ENCODE measurements at regions not wholly inside any gene's neighbourhood (a gene's known extent, or its start where the extent isn't known, plus 50 kb on each side); places are given as distances from the start of the nearest gene placed in this dataset.
A peak's percentile ranks its signal among the peaks of the same experiment; 100 is the strongest.
"Not testable (repeated sequence)": the region's sequence is repeated elsewhere in the genome, so short reads cannot be mapped to it uniquely, and the experiment has no call there.

GRCh38 chr5:147073098-147073497, 161.7 kb upstream of the STK32A start:
- intact Hi-C loops (cut with DNase I), result no loop called here
- DNase-seq, result no peak

DNA sequence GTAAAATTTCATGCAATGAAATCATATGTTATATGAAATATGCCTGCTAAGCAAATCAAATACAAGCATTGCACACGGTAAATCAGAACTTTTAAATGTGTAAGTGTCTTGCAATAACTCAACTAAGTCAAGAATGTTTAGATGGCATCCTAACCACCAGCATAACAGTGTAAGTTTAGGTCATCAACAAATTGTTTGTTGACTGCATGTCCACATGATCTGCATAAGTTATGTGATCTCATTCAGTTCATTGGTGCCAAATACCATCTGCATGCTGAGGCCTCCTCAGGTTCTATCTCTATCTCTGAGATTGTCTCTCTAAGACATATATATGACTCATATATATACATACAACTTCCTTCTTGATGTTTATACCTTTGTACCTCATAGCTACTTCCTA, 159.6 kb upstream of the STK32A start:
- intact Hi-C loops (cut with DNase I), result no loop called here
- no peak for DNase-seq

GRCh38 chr5:147080391-147080790, 154.4 kb upstream of the STK32A start:
- intact Hi-C loops (cut with DNase I), result no loop called here

GRCh38 chr5:147081311-147081764, 153.5 kb upstream of the STK32A start:
- intact Hi-C loops (cut with DNase I), result no loop called here
- DNase-seq, result peak; percentile 52 to 95 (median 73)

More at GRCh38 chr5:147080391-147080790, 154.4 kb upstream of the STK32A start:
- DNase-seq, result no peak

GRCh38 chr5:147084702-147085101, 150.1 kb upstream of the STK32A start:
- peak; percentile 55 to 97 (median 77) for DNase-seq
- intact Hi-C loops (cut with DNase I), result no loop called here

DNA sequence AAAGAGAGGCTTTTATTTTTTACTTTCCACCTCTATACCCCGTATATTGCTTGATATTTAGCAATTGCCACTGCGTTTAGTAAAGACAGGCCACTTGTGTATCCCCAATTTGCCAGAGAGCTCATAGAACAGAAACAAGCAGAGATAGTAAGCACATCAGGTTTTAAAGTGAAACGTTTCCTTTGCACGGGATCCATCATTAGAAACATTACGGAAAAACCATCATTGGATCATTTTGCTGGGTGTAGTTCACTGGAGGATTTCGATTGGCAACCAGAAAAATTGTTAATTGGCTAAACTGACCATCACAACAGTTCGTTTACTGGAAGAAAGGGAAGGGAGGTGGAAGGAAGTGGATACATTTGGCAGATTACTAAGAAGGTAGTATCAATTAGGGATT, 149.4 kb upstream of the STK32A start:
- DNase-seq, result no peak
- intact Hi-C loops (cut with DNase I), result no loop called here

- intact Hi-C loops (cut with DNase I), result loop anchor here (5.0 kb wide), 2 partner anchors 100 to 115 kb away; no protein-coding TSS in a partner anchor
- DNase-seq, result no peak
These were observed 142.8 kb upstream of the STK32A start for GRCh38 chr5:147092044-147092443.

- no peak for DNase-seq
These were observed 141.7 kb upstream of the STK32A start for GRCh38 chr5:147093138-147093537.

GRCh38 chr5:147095740-147096139, 139.1 kb upstream of the STK32A start:
- intact Hi-C loops (cut with DNase I), result no loop called here
- no peak for DNase-seq

More at GRCh38 chr5:147093138-147093537, 141.7 kb upstream of the STK32A start:
- intact Hi-C loops (cut with DNase I), result loop anchor here (5.0 kb wide), 2 partner anchors 99 to 114 kb away; no protein-coding TSS in a partner anchor

- peak in 2 of 10 donors; percentile 11 to 41 for DNase-seq
- intact Hi-C loops (cut with DNase I), result no loop called here
These were observed 136.5 kb upstream of the STK32A start for GRCh38 chr5:147098233-147098790.

GRCh38 chr5:147101659-147102369, 133.0 kb upstream of the STK32A start:
- DNase-seq, result peak in 6 of 10 donors; percentile 11 to 84 (median 28)
- intact Hi-C loops (cut with DNase I), result loop anchor here (5.0 kb wide), 1 partner anchor 85 kb away; no protein-coding TSS in a partner anchor

GRCh38 chr5:147112899-147113298, 121.9 kb upstream of the STK32A start:
- intact Hi-C loops (cut with DNase I), result no loop called here
- DNase-seq, result no peak

DNA sequence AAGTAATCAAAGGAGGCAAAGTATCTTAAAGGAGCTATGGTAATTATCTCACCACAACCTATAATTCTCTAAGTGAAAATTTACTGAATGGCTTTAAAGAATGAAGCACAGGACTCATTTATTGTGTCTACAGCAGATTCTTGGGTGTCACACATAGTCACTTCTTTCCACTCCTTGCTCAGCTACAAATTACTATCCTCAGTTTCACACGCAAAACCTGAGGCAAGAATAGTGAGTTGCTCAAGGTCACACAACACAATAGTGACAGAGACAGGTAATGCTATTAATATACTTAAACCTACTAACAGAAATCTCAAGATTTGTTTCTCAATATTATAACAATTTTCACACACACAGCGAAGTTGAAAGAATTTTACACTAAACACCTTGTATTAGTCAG, 120.9 kb upstream of the STK32A start:
- no peak for DNase-seq
- intact Hi-C loops (cut with DNase I), result no loop called here

- DNase-seq; intact Hi-C loops (cut with DNase I): not testable (repeated sequence)
These were observed 95.1 kb upstream of the STK32A start for GRCh38 chr5:147139759-147140158.

GRCh38 chr5:147140558-147140957, 94.3 kb upstream of the STK32A start:
- no peak for DNase-seq
- intact Hi-C loops (cut with DNase I), result no loop called here

DNA sequence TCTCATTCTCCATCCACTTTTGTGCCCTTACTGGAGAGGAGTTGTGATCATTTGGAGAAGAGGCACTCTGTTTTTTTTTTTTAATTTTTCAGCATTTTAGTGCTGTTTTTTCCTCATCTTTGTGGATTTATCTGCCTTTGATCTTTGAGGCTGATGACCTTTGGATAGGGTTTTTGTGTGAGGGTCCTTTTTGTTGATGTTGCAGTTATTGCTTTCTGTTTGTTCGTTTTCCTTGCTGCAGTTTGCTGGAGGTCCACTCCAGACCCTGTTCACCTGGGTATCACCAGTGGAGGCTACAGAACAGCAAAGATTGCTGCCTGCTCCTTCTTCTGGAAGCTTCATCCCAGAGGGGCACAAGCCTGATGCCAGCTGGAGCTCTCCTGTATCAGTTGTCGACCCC, 93.2 kb upstream of the STK32A start:
- intact Hi-C loops (cut with DNase I); DNase-seq: not testable (repeated sequence)

DNA sequence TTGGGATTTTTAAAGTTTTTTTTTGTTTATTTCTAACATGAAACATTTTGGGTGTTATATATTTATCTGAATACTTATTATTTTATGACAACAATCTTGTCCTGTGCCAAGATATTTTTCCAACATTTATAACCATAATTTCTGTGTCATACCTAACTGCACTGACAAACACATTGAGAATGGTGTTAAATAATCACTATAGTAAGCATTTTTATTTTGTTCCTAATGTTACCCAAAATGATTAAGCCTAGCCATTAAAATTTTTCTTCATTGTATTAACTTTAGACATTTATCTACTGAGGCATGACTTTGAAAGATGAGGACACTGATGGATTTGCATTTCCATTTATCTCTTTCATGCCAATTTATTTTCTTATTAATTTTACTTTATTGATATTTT, 91.6 kb upstream of the STK32A start:
- intact Hi-C loops (cut with DNase I), result no loop called here
- DNase-seq, result no peak

- intact Hi-C loops (cut with DNase I), result no loop called here
- DNase-seq, result no peak
These were observed 89.5 kb upstream of the STK32A start for GRCh38 chr5:147145328-147145727.

GRCh38 chr5:147148715-147149114, 86.1 kb upstream of the STK32A start:
- intact Hi-C loops (cut with DNase I), result no loop called here
- no peak for DNase-seq

DNA sequence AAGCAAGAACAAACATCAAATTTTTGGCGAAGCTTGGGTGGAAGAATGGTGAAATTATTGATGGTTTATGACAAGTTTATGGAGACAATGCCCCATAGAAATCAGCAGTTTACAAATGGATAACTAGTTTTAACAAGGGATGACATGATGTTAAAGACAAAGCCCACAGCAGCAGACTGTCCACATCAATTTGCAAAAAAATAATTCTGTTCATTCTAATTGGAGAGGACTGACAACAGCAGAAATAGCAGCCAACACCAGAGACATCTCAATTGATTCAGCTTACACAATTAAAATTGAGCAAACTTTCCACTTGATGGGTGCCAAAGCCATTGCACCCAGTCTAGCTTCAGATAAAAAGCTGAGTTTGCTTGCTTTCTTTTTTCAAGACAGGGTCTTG, 82.7 kb upstream of the STK32A start:
- no peak for DNase-seq
- intact Hi-C loops (cut with DNase I), result no loop called here

GRCh38 chr5:147154809-147155208, 80.0 kb upstream of the STK32A start:
- intact Hi-C loops (cut with DNase I), result no loop called here

GRCh38 chr5:147156012-147156411, 78.8 kb upstream of the STK32A start:
- intact Hi-C loops (cut with DNase I), result no loop called here

More at GRCh38 chr5:147154809-147155208, 80.0 kb upstream of the STK32A start:
- DNase-seq, result no peak

More at GRCh38 chr5:147156012-147156411, 78.8 kb upstream of the STK32A start:
- no peak for DNase-seq
